Esophagus muscularis mucosa (tissue), 3 donors: ENCODE measurements at regions not wholly inside any gene's neighbourhood (a gene's known extent, or its start where the extent isn't known, plus 50 kb on each side); places are given as distances from the start of the nearest gene placed in this dataset.
"Not testable (repeated sequence)": the region's sequence is repeated elsewhere in the genome, so short reads cannot be mapped to it uniquely, and the experiment has no call there.

Experiments used
- CTCF ChIP-seq, 3 experiments: fragments of 200-600 bp in 2 of 3; fragments of 450-650 bp in 1 of 3; sonication (generic) in 2 of 3; IDR thresholded peaks; one replicate each; pipeline ENCODE4 v1.5.1; 2017 to 2019; ENCODE audit warnings: antibody characterized with exemption in 3 of 3, mild to moderate bottlenecking in 2 of 3, moderate library complexity in 1 of 3
- POLR2A ChIP-seq: fragments of 450-650 bp; IDR thresholded peaks from one replicate; pipeline ENCODE4 v1.6.1; 2017; ENCODE audit warnings: antibody characterized with exemption, moderate library complexity, mild to moderate bottlenecking, low read depth
- POLR2AphosphoS5 ChIP-seq, 2 donors: sonication (generic); formaldehyde crosslinking; IDR thresholded peaks; one replicate each; pipeline ENCODE4 v1.6.1; 2017; ENCODE audit warnings: antibody characterized with exemption in 2 of 2

DNA sequence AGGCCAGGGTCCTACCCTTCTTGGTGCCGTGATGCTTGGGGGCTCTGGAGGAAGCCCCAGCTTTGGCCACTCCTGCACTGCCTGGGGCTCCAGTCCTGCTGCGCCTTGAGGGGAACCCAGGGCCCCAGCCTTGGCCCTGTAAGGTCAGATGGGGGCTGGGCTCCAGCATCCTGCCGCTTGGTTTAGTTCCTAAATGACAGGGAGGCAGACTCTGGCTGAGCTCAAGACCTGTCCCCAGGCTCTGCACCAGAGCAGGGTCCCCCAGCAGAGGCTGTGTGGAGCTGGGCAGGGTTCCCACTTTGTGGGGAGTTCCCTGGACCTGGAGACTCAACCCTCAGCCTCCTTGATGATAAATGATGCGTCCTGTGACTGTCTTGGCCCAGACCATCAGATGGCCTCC, 395.4 kb downstream of the TMEM121 start:
- not testable (repeated sequence) for TF ChIP-seq CTCF (IDR thresholded peaks at IDR 0.05); POLR2A; POLR2AphosphoS5 (IDR thresholded peaks at IDR 0.05)
